Ascending aorta (tissue), 2 donors: ENCODE measurements at regions not wholly inside any gene's neighbourhood (a gene's known extent, or its start where the extent isn't known, plus 50 kb on each side); places are given as distances from the start of the nearest gene placed in this dataset.
A peak's percentile ranks its signal among the peaks of the same experiment; 100 is the strongest.

Experiments
- DNase-seq, 2 donors: peaks; one replicate each; pipeline ENCODE4 v3.0.0-alpha.2; 2019; ENCODE audit warnings: low spot score in 2 of 2
- H3K27ac ChIP-seq, 2 donors: fragments of 200-600 bp; sonication (generic); one replicate each; pipeline ENCODE4 v1.5.1; 2016 to 2017; ENCODE audit warnings: mild to moderate bottlenecking in 1 of 2
- H3K27me3 ChIP-seq: fragments of 200-600 bp; sonication (generic); one replicate; pipeline ENCODE4 v1.5.1; 2017
- H3K36me3 ChIP-seq, 2 donors: fragments of 200-600 bp; sonication (generic); one replicate each; pipeline ENCODE4 v1.5.1; 2016
- H3K4me1 ChIP-seq, 2 donors: fragments of 200-600 bp; sonication (generic); one replicate each; pipeline ENCODE4 v1.5.1; 2016 to 2017; ENCODE audit warnings: mild to moderate bottlenecking in 1 of 2
- H3K4me3 ChIP-seq, 2 donors: fragments of 200-600 bp; sonication (generic); one replicate each; pipeline ENCODE4 v1.5.1; 2016 to 2017; ENCODE audit warnings: mild to moderate bottlenecking in 1 of 2
- H3K9me3 ChIP-seq, 2 donors: fragments of 200-600 bp; sonication (generic); one replicate each; pipeline ENCODE4 v1.5.1; 2016
- intact Hi-C: fragments of 100-400 bp; cut with DNase I; formaldehyde crosslinking; loops from one replicate; pipeline ENCODE4 v1.15.1; 2023
- TF ChIP-seq, protein P1 (sequence below), 3 experiments: fragments of 200-600 bp in 2 of 3; fragments of 450-650 bp in 1 of 3; sonication (generic) in 2 of 3; IDR thresholded peaks; one replicate each; pipeline ENCODE4 v1.5.1; 2016 to 2019; ENCODE audit warnings: antibody characterized with exemption in 3 of 3, mild to moderate bottlenecking in 1 of 3, moderate library complexity in 1 of 3

GRCh38 chr2:45288532-45289417 lies 279.5 kb upstream of the SIX2 start:
- DNase-seq: no peak
- TF ChIP-seq, protein P1, sequence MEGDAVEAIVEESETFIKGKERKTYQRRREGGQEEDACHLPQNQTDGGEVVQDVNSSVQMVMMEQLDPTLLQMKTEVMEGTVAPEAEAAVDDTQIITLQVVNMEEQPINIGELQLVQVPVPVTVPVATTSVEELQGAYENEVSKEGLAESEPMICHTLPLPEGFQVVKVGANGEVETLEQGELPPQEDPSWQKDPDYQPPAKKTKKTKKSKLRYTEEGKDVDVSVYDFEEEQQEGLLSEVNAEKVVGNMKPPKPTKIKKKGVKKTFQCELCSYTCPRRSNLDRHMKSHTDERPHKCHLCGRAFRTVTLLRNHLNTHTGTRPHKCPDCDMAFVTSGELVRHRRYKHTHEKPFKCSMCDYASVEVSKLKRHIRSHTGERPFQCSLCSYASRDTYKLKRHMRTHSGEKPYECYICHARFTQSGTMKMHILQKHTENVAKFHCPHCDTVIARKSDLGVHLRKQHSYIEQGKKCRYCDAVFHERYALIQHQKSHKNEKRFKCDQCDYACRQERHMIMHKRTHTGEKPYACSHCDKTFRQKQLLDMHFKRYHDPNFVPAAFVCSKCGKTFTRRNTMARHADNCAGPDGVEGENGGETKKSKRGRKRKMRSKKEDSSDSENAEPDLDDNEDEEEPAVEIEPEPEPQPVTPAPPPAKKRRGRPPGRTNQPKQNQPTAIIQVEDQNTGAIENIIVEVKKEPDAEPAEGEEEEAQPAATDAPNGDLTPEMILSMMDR (IDR thresholded peaks at IDR 0.05): no peak
- no peak overlapping the region for H3K4me3 ChIP-seq
- no peaks in the 10 kb centered on the region for H3K9me3 ChIP-seq
- H3K27me3 ChIP-seq: no peaks in the 10 kb centered on the region
- intact Hi-C loops: loop anchor here (5.0 to 10.0 kb wide), 2 partner anchors 116 to 274 kb away; no protein-coding TSS in a partner anchor
- H3K27ac ChIP-seq: no peak overlapping the region
- no peaks in the 10 kb centered on the region for H3K36me3 ChIP-seq
- peaks cover 4 to 5% of the 10 kb centered on the region in 2 donors for H3K4me1 ChIP-seq

DNA sequence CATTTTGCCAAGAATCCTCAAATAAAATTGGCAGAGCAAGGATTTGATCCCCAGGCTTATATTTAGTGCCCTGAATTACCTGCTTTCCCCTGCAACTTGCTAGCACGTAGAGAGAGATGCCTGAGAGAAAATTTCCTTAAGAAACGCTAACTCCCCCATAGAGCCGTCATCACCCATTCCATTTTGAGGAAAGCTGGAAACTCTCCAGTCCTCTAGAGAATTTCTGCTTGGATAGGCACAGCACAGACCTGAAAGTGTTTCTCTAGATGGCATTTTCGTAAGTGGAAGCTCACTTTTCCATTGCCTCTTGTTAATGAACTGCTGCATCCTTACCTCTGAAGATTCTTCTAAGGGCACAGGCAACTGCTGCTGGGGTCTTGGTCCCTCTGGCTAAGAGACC lies 277.8 kb upstream of the SIX2 start:
- H3K27me3 ChIP-seq: no peaks in the 10 kb centered on the region
- H3K36me3 ChIP-seq: no peaks in the 10 kb centered on the region
- DNase-seq: no peak
- no peaks in the 10 kb centered on the region for H3K9me3 ChIP-seq
- no peak overlapping the region for H3K4me3 ChIP-seq
- peaks cover 10 to 16% of the 10 kb centered on the region in 2 donors for H3K4me1 ChIP-seq
- intact Hi-C loops: loop anchor here (5.0 to 10.0 kb wide), 2 partner anchors 115 to 272 kb away; no protein-coding TSS in a partner anchor
- peak overlapping the region in 1 of 2 donors; percentile 33 for H3K27ac ChIP-seq
- TF ChIP-seq, protein P1 (IDR thresholded peaks at IDR 0.05): no peak

- Histone ChIP-seq H3K36me3 (no peaks in the 10 kb centered on the region), H3K27ac (no peak overlapping the region), H3K4me3 (no peak overlapping the region), H3K27me3 (no peaks in the 10 kb centered on the region), H3K4me1 (peaks cover 10 to 16% of the 10 kb centered on the region in 2 donors), H3K9me3 (no peaks in the 10 kb centered on the region)
- intact Hi-C loops: loop anchor here (5.0 to 10.0 kb wide), 2 partner anchors 114 to 271 kb away; no protein-coding TSS in a partner anchor
- TF ChIP-seq, protein P1 (IDR thresholded peaks at IDR 0.05): no peak
- no peak for DNase-seq
These were observed 276.6 kb upstream of the SIX2 start for GRCh38 chr2:45285771-45286390.

- Histone ChIP-seq H3K36me3 (no peaks in the 10 kb centered on the region), H3K27me3 (no peaks in the 10 kb centered on the region), H3K27ac (peak overlapping the region; percentile 64 to 84), H3K4me1 (peaks cover 10 to 16% of the 10 kb centered on the region in 2 donors), H3K9me3 (no peaks in the 10 kb centered on the region), H3K4me3 (no peak overlapping the region)
- intact Hi-C loops: loop anchor here (5.0 to 10.0 kb wide), 2 partner anchors 113 to 271 kb away; no protein-coding TSS in a partner anchor
- TF ChIP-seq, protein P1 (IDR thresholded peaks at IDR 0.05): no peak
- DNase-seq: no peak
These were observed 276.1 kb upstream of the SIX2 start for GRCh38 chr2:45285311-45285710.

- H3K27me3 ChIP-seq: no peaks in the 10 kb centered on the region
- no peaks in the 10 kb centered on the region for H3K9me3 ChIP-seq
- H3K4me1 ChIP-seq: peaks cover 10 to 16% of the 10 kb centered on the region in 2 donors
- H3K27ac ChIP-seq: peak overlapping the region; percentile 64 to 84
- no peaks in the 10 kb centered on the region for H3K36me3 ChIP-seq
- DNase-seq: no peak
- intact Hi-C loops: loop anchor here (10.0 kb wide), 1 partner anchor 270 kb away; no protein-coding TSS in a partner anchor
- TF ChIP-seq, protein P1 (IDR thresholded peaks at IDR 0.05): no peak
- no peak overlapping the region for H3K4me3 ChIP-seq
These were observed 275.4 kb upstream of the SIX2 start for GRCh38 chr2:45284621-45284995.
